ENCODE measurements at regions not wholly inside any gene's neighbourhood (a gene's known extent, or its start where the extent isn't known, plus 50 kb on each side); places are given as distances from the start of the nearest gene placed in this dataset.

DNA sequence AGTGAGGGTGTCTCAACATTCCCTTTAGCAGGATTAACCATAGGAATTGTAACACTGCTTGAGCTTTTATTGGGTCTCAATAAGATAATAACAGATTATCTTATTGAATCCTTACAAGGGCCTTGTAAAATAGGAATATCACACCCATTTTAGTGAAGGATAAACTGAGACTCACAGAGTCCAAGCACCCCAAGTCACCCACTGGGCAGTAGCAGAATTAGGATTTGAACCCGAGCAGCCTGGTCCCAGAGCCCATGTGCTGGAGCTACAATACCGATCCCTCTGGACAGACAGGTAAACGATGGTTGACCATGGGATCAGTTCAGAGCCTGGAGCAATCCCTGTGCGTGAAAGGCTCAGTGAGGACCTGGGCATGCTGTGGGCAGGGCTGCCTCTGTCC lies 56.3 kb upstream of the MRPS22 start:
- DNase-seq, result no peak
- intact Hi-C loops (cut with DNase I), result no loop called here

GRCh38 chr3:139288266-139288821 lies 55.5 kb upstream of the MRPS22 start:
- Histone ChIP-seq H3K4me3 (ENCODE audit: low read length in 2 of 2) (no peak overlapping the region), H3K27me3 (ENCODE audit: control insufficient read depth in 1 of 2, insufficient read depth in 2 of 2, low read length in 1 of 2) (no peaks in the 10 kb centered on the region), H3K9me3 (ENCODE audit: control insufficient read depth, low read length) (no peaks in the 10 kb centered on the region), H3K27ac (ENCODE audit: low read depth in 1 of 2, low read length in 2 of 2) (no peak overlapping the region), H3K36me3 (ENCODE audit: control insufficient read depth in 1 of 2, insufficient read depth in 2 of 2, low read length in 1 of 2) (no peaks in the 10 kb centered on the region), H3K4me1 (ENCODE audit: control insufficient read depth in 1 of 2, insufficient read depth in 2 of 2, low read length in 2 of 2) (no peaks in the 10 kb centered on the region)
- intact Hi-C loops (cut with DNase I), result no loop called here
- 53 to 62% methylated on average over 8 of the region's 8 CpGs for WGBS, 2 donors
- DNase-seq, result peak in 1 of 2 donors; percentile 50
- no peak for ATAC-seq (ENCODE audit: low FRiP score)

More for the DNA sequence above, 56.3 kb upstream of the MRPS22 start:
- 94% methylated on average over 4 of the region's 4 CpGs for WGBS, 2 donors
- H3K4me1 ChIP-seq (ENCODE audit: control insufficient read depth in 1 of 2, insufficient read depth in 2 of 2, low read length in 2 of 2), result no peaks in the 10 kb centered on the region
- H3K4me3 ChIP-seq (ENCODE audit: low read length in 2 of 2), result no peak overlapping the region
- no peaks in the 10 kb centered on the region for H3K36me3 ChIP-seq (ENCODE audit: control insufficient read depth in 1 of 2, insufficient read depth in 2 of 2, low read length in 1 of 2)
- no peak for ATAC-seq (ENCODE audit: low FRiP score)
- no peak overlapping the region for H3K27ac ChIP-seq (ENCODE audit: low read depth in 1 of 2, low read length in 2 of 2)
- H3K9me3 ChIP-seq (ENCODE audit: control insufficient read depth, low read length), result no peaks in the 10 kb centered on the region
- no peaks in the 10 kb centered on the region for H3K27me3 ChIP-seq (ENCODE audit: control insufficient read depth in 1 of 2, insufficient read depth in 2 of 2, low read length in 1 of 2)

GRCh38 chr3:139289860-139290524 lies 53.8 kb upstream of the MRPS22 start:
- no peak overlapping the region for H3K4me3 ChIP-seq (ENCODE audit: low read length in 2 of 2)
- no peaks in the 10 kb centered on the region for H3K36me3 ChIP-seq (ENCODE audit: control insufficient read depth in 1 of 2, insufficient read depth in 2 of 2, low read length in 1 of 2)
- H3K4me1 ChIP-seq (ENCODE audit: control insufficient read depth in 1 of 2, insufficient read depth in 2 of 2, low read length in 2 of 2), result no peaks in the 10 kb centered on the region
- no peak for ATAC-seq (ENCODE audit: low FRiP score)
- H3K27me3 ChIP-seq (ENCODE audit: control insufficient read depth in 1 of 2, insufficient read depth in 2 of 2, low read length in 1 of 2), result no peaks in the 10 kb centered on the region
- no peaks in the 10 kb centered on the region for H3K9me3 ChIP-seq (ENCODE audit: control insufficient read depth, low read length)
- intact Hi-C loops (cut with DNase I), result no loop called here
- H3K27ac ChIP-seq (ENCODE audit: low read depth in 1 of 2, low read length in 2 of 2), result no peak overlapping the region
- no peak for DNase-seq
- 82 to 85% methylated on average over 6 of the region's 6 CpGs for WGBS, 2 donors

DNA sequence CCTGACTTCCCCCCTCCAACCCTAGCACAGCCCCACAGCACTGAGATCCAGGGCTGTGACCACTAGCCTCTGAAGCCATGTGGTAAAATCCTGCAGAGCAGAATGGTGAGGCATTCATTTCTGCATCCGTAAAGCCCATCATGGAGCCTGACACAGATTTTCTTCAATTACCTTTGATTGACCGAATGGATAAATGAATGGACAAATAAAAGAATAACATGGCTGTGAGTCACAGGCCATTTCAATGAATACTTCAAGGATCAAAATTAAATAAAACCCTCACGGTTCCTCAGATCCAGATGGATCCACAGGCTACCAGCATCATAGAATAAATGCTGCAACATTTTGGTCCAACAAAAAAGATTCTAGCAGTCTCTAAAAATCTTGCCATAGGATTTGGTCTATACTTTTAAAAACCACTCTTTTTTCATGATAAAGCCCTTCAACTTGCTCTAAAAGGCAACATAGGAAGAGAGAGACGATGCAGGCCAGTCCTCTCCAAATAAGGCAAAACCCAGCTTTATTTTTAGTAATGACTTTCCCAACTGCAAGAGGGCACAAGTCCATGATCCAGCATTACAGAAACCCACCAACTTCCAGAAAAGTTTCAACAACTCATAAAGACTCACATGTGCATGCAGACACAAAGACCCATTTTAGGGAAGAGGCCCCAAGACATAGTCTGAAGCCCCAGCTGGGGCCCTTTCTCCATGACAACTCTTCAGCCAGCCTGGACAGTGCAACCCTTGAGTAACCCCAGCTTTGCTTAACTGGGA lies 52.4 kb upstream of the MRPS22 start:
- Histone ChIP-seq H3K27me3 (ENCODE audit: control insufficient read depth in 1 of 2, insufficient read depth in 2 of 2, low read length in 1 of 2) (no peaks in the 10 kb centered on the region), H3K36me3 (ENCODE audit: control insufficient read depth in 1 of 2, insufficient read depth in 2 of 2, low read length in 1 of 2) (no peaks in the 10 kb centered on the region), H3K9me3 (ENCODE audit: control insufficient read depth, low read length) (no peaks in the 10 kb centered on the region), H3K4me3 (ENCODE audit: low read length in 2 of 2) (no peak overlapping the region), H3K4me1 (ENCODE audit: control insufficient read depth in 1 of 2, insufficient read depth in 2 of 2, low read length in 2 of 2) (no peaks in the 10 kb centered on the region), H3K27ac (ENCODE audit: low read depth in 1 of 2, low read length in 2 of 2) (no peak overlapping the region)
- ATAC-seq (ENCODE audit: low FRiP score) (no peak), DNase-seq (no peak)
- WGBS, 2 donors, result 73 to 74% methylated on average over 4 of the region's 4 CpGs
- intact Hi-C loops (cut with DNase I), result no loop called here

- ATAC-seq (ENCODE audit: low FRiP score), result no peak
- Histone ChIP-seq H3K27me3 (ENCODE audit: control insufficient read depth in 1 of 2, insufficient read depth in 2 of 2, low read length in 1 of 2) (no peaks in the 10 kb centered on the region), H3K27ac (ENCODE audit: low read depth in 1 of 2, low read length in 2 of 2) (no peak overlapping the region), H3K36me3 (ENCODE audit: control insufficient read depth in 1 of 2, insufficient read depth in 2 of 2, low read length in 1 of 2) (no peaks in the 10 kb centered on the region), H3K4me1 (ENCODE audit: control insufficient read depth in 1 of 2, insufficient read depth in 2 of 2, low read length in 2 of 2) (no peaks in the 10 kb centered on the region), H3K9me3 (ENCODE audit: control insufficient read depth, low read length) (no peaks in the 10 kb centered on the region), H3K4me3 (ENCODE audit: low read length in 2 of 2) (no peak overlapping the region)
- WGBS, 2 donors, result 79 to 82% methylated on average over 7 of the region's 7 CpGs
- intact Hi-C loops (cut with DNase I), result no loop called here
- DNase-seq, result no peak
Measured at GRCh38 chr3:139292192-139292591, 51.6 kb upstream of the MRPS22 start.

GRCh38 chr3:139292711-139293664 lies 50.8 kb upstream of the MRPS22 start:
- no peaks in the 10 kb centered on the region for H3K36me3 ChIP-seq (ENCODE audit: control insufficient read depth in 1 of 2, insufficient read depth in 2 of 2, low read length in 1 of 2)
- H3K27ac ChIP-seq (ENCODE audit: low read depth in 1 of 2, low read length in 2 of 2), result no peak overlapping the region
- 65 to 73% methylated on average over 15 of the region's 15 CpGs for WGBS, 2 donors
- no peak for DNase-seq
- no peaks in the 10 kb centered on the region for H3K9me3 ChIP-seq (ENCODE audit: control insufficient read depth, low read length)
- no peak overlapping the region for H3K4me3 ChIP-seq (ENCODE audit: low read length in 2 of 2)
- no peaks in the 10 kb centered on the region for H3K4me1 ChIP-seq (ENCODE audit: control insufficient read depth in 1 of 2, insufficient read depth in 2 of 2, low read length in 2 of 2)
- ATAC-seq (ENCODE audit: low FRiP score), result no peak
- intact Hi-C loops (cut with DNase I), result no loop called here
- no peaks in the 10 kb centered on the region for H3K27me3 ChIP-seq (ENCODE audit: control insufficient read depth in 1 of 2, insufficient read depth in 2 of 2, low read length in 1 of 2)

- no peak overlapping the region for H3K27ac ChIP-seq (ENCODE audit: low read depth in 1 of 2, low read length in 2 of 2)
- H3K27me3 ChIP-seq (ENCODE audit: control insufficient read depth in 1 of 2, insufficient read depth in 2 of 2, low read length in 1 of 2), result no peaks in the 10 kb centered on the region
- H3K9me3 ChIP-seq (ENCODE audit: control insufficient read depth, low read length), result no peaks in the 10 kb centered on the region
- H3K36me3 ChIP-seq (ENCODE audit: control insufficient read depth in 1 of 2, insufficient read depth in 2 of 2, low read length in 1 of 2), result no peaks in the 10 kb centered on the region
- ATAC-seq (ENCODE audit: low FRiP score) (no peak), DNase-seq (no peak)
- 89 to 90% methylated on average over 2 of the region's 2 CpGs for whole genome bisulfite sequencing, 2 donors
- intact Hi-C loops (cut with DNase I), result no loop called here
- H3K4me3 ChIP-seq (ENCODE audit: low read length in 2 of 2), result no peak overlapping the region
- H3K4me1 ChIP-seq (ENCODE audit: control insufficient read depth in 1 of 2, insufficient read depth in 2 of 2, low read length in 2 of 2), result no peaks in the 10 kb centered on the region
Measured at GRCh38 chr3:139293665-139294023, 50.2 kb upstream of the MRPS22 start.
